ENCODE measurements at regions not wholly inside any gene's neighbourhood (a gene's known extent, or its start where the extent isn't known, plus 50 kb on each side); places are given as distances from the start of the nearest gene placed in this dataset.

DNA sequence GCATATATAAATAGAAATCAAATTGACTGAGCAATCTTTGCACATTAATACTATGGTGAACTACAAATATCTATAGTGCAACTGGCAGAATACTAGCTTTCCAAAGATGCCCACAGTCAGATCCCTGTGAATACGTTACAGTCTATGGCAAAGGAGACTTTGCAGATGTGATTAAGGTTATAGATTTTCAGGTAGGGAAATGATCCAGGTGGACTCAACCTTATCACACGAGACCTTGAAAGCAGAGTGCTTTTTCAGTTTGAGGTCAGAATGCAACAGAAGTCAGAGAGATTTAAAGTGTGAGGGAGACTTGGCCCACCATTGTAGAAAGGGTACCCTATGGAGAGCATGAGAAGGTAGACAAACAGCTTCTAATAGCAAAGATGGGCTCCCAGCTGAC lies 122.6 kb downstream of the TRIB2 start:
- no peak for TF ChIP-seq CTCF (IDR thresholded peaks at IDR 0.05)
- TF ChIP-seq POLR2A (IDR thresholded peaks at IDR 0.05) = no peak

Measured in Peyer's patch (tissue), 4 donors.